IMR-90 (cell line): ENCODE measurements at regions not wholly inside any gene's neighbourhood (a gene's known extent, or its start where the extent isn't known, plus 50 kb on each side); places are given as distances from the start of the nearest gene placed in this dataset.

ENCODE experiments used
- ATAC-seq: fragments of 200-7000 bp; cut with Tn5 transposase; 2 replicates; pipeline ENCODE4 v1.9.1; 2020; ENCODE audit warnings: low read depth, mild to moderate bottlenecking, moderate library complexity
- BruUV-seq: library from RNA; stranded (reverse); fragments of 400-500 nt; replicated peaks from 2 replicates; lab custom pipeline; 2021; lab: Mats Ljungman, UMichigan
- CTCF ChIA-PET: fragments of 300-600 bp; formaldehyde crosslinking; extraction: SDS; loops from one replicate; lab custom pipeline; 2021; ENCODE audit warnings: antibody characterized with exemption; lab: Yijun Ruan, JAX
- POLR2A ChIA-PET: fragments of 300-600 bp; sonication (Branson Sonifier 250); formaldehyde crosslinking; loops from one replicate; lab custom pipeline; 2022; ENCODE audit warnings: antibody characterized with exemption; ENCODE audit not compliant: unreplicated experiment; lab: Charles Lee
- DNase-seq: peaks from one replicate; pipeline ENCODE4 v3.0.0; 2013
- H2AFZ ChIP-seq: replicated peaks from 2 replicates; pipeline ENCODE3; 2013; ENCODE audit warnings: low read length, mild to moderate bottlenecking; ENCODE audit not compliant: poor library complexity
- H2AK5ac ChIP-seq: 2 replicates; pipeline ENCODE4 v1.6.1; 2013; ENCODE audit warnings: low read depth, low read length, inconsistent platforms
- H2AK9ac ChIP-seq: replicated peaks from 2 replicates; pipeline ENCODE3; 2013; ENCODE audit warnings: mild to moderate bottlenecking, low read depth, low read length, moderate library complexity; ENCODE audit not compliant: poor library complexity
- H2BK120ac ChIP-seq: 2 replicates; pipeline ENCODE4 v1.6.1; 2013; ENCODE audit warnings: low read depth, low read length, inconsistent platforms
- H2BK15ac ChIP-seq: 3 replicates; pipeline ENCODE4 v1.6.1; 2013; ENCODE audit warnings: low read depth, low read length, inconsistent platforms
- H2BK20ac ChIP-seq: 2 replicates; pipeline ENCODE4 v1.6.1; 2013; ENCODE audit warnings: low read depth, mild to moderate bottlenecking, inconsistent platforms, low read length, moderate library complexity
- H2BK5ac ChIP-seq: 2 replicates; pipeline ENCODE4 v1.6.1; 2013; ENCODE audit warnings: mild to moderate bottlenecking, low read depth, low read length, inconsistent platforms; ENCODE audit not compliant: poor library complexity, severe bottlenecking
- H3K14ac ChIP-seq: replicated peaks from 2 replicates; pipeline ENCODE4 v1.6.1; 2013; ENCODE audit warnings: low read depth, low read length, inconsistent platforms
- H3K18ac ChIP-seq: 2 replicates; pipeline ENCODE4 v1.6.1; 2013; ENCODE audit warnings: low read depth, low read length, control low read depth
- H3K23ac ChIP-seq: 2 replicates; pipeline ENCODE4 v1.6.1; 2013; ENCODE audit warnings: low read depth, low read length, inconsistent platforms
- H3K27ac ChIP-seq: 2 replicates; pipeline ENCODE4 v1.5.1; 2013; ENCODE audit warnings: mild to moderate bottlenecking, control low read depth, low read length; ENCODE audit not compliant: insufficient read depth
- H3K27me3 ChIP-seq: 2 replicates; pipeline ENCODE4 v1.6.1; 2013; ENCODE audit warnings: low read length; ENCODE audit not compliant: control insufficient read depth, insufficient read depth
- H3K36me3 ChIP-seq: 2 replicates; pipeline ENCODE4 v1.6.1; 2013; ENCODE audit warnings: low read length, mixed read lengths; ENCODE audit not compliant: control insufficient read depth, insufficient read depth
- H3K4ac ChIP-seq: 2 replicates; pipeline ENCODE4 v1.6.1; 2013; ENCODE audit warnings: low read depth, low read length, inconsistent platforms
- H3K4me1 ChIP-seq: 2 replicates; pipeline ENCODE4 v1.6.1; 2013; ENCODE audit warnings: low read length, mixed read lengths; ENCODE audit not compliant: control insufficient read depth, insufficient read depth
- H3K4me2 ChIP-seq: 2 replicates; pipeline ENCODE4 v1.6.1; 2013; ENCODE audit warnings: low read depth, mild to moderate bottlenecking, control low read depth, low read length, moderate library complexity
- H3K4me3 ChIP-seq: 2 replicates; pipeline ENCODE4 v1.5.1; 2013; ENCODE audit warnings: low read depth, mild to moderate bottlenecking, control low read depth, low read length, moderate library complexity; ENCODE audit not compliant: insufficient read depth
- H3K56ac ChIP-seq: 2 replicates; pipeline ENCODE4 v1.6.1; 2013; ENCODE audit warnings: low read length, inconsistent platforms; ENCODE audit not compliant: insufficient read depth; ENCODE audit errors: extremely low read depth
- H3K79me1 ChIP-seq, 2 experiments: 2 replicates each; pipeline ENCODE4 v1.6.1; 2013; ENCODE audit warnings: low read length in 2 of 2, inconsistent platforms in 1 of 2, low read depth in 1 of 2
- H3K9ac ChIP-seq: 2 replicates; pipeline ENCODE4 v1.6.1; 2013; ENCODE audit warnings: low read depth, low read length, control low read depth
- H3K9me1 ChIP-seq: 2 replicates; pipeline ENCODE4 v1.6.1; 2013; ENCODE audit warnings: low read length, inconsistent platforms; ENCODE audit not compliant: insufficient read depth
- H3K9me3 ChIP-seq: 2 replicates; pipeline ENCODE4 v1.6.1; 2013; ENCODE audit warnings: low read length; ENCODE audit not compliant: control insufficient read depth, insufficient read depth
- H4K20me1 ChIP-seq: 2 replicates; pipeline ENCODE4 v1.6.1; 2013; ENCODE audit warnings: low read length, inconsistent platforms; ENCODE audit not compliant: insufficient read depth
- H4K5ac ChIP-seq: 2 replicates; pipeline ENCODE4 v1.6.1; 2013; ENCODE audit warnings: mild to moderate bottlenecking, low read depth, low read length, control low read depth
- H4K8ac ChIP-seq, 2 experiments: 2 replicates each; pipeline ENCODE4 v1.6.1; 2013; ENCODE audit warnings: low read depth in 2 of 2, low read length in 2 of 2, control low read depth in 1 of 2, inconsistent platforms in 1 of 2
- H4K91ac ChIP-seq: 2 replicates; pipeline ENCODE4 v1.6.1; 2013; ENCODE audit warnings: low read depth, low read length, inconsistent platforms; ENCODE audit not compliant: insufficient read depth
- BHLHE40 ChIP-seq: fragments of 150-350 bp; IDR thresholded peaks from 2 replicates; pipeline ENCODE4 v1.6.1; 2016; ENCODE audit warnings: mild to moderate bottlenecking, low read depth, low read length
- CEBPB ChIP-seq: IDR thresholded peaks from 2 replicates; pipeline ENCODE4 v1.6.1; 2012; ENCODE audit warnings: low read depth, low read length, improper control_type of control experiment
- CHD1 ChIP-seq: IDR thresholded peaks from 2 replicates; pipeline ENCODE4 v1.6.1; 2012; ENCODE audit warnings: low read depth, low read length, improper control_type of control experiment
- FOS ChIP-seq: fragments of 150-350 bp; IDR thresholded peaks from 2 replicates; pipeline ENCODE4 v1.6.1; 2016; ENCODE audit warnings: low read depth, low read length
- MAFK ChIP-seq: IDR thresholded peaks from 2 replicates; pipeline ENCODE4 v1.6.1; 2012; ENCODE audit warnings: low read depth, low read length, improper control_type of control experiment
- MXI1 ChIP-seq: IDR thresholded peaks from 2 replicates; pipeline ENCODE4 v1.6.1; 2012; ENCODE audit warnings: low read depth, mild to moderate bottlenecking, low read length, moderate library complexity, borderline replicate concordance
- RAD21 ChIP-seq: IDR thresholded peaks from 2 replicates; pipeline ENCODE4 v1.6.1; 2012; ENCODE audit warnings: low read length, improper control_type of control experiment
- RCOR1 ChIP-seq: IDR thresholded peaks from 2 replicates; pipeline ENCODE4 v1.6.1; 2012; ENCODE audit warnings: mild to moderate bottlenecking, low read length, improper control_type of control experiment; ENCODE audit not compliant: insufficient replicate concordance
- RFX5 ChIP-seq: IDR thresholded peaks from 2 replicates; pipeline ENCODE4 v1.8.0; 2012; ENCODE audit warnings: low read depth, mild to moderate bottlenecking, low read length, moderate library complexity
- SMC3 ChIP-seq: fragments of 150-350 bp; IDR thresholded peaks from 2 replicates; pipeline ENCODE4 v1.6.1; 2016; ENCODE audit warnings: low read depth, mild to moderate bottlenecking, antibody characterized with exemption, low read length, moderate library complexity
- USF2 ChIP-seq: fragments of 150-350 bp; IDR thresholded peaks from 2 replicates; pipeline ENCODE4 v1.6.1; 2017; ENCODE audit warnings: mild to moderate bottlenecking, antibody characterized with exemption, low read length, low read depth
- WGBS, 2 experiments: methylation state at CpG; one replicate each; pipeline versions ENCODE4 v1.1.5 to v1.1.7; 2013; ENCODE audit warnings: missing lambda C conversion rate in 2 of 2; ENCODE audit not compliant: insufficient read length in 1 of 2; ENCODE audit errors: extremely low coverage in 2 of 2; 5-methylcytosine and 5-hydroxymethylcytosine counted together
- dilution Hi-C: fragments of 300-500 bp; cut with HindIII; formaldehyde crosslinking; loops from one replicate; pipeline ENCODE4 v1.14.3; 2018; ENCODE audit warnings: low sequenced_read_pairs; ENCODE audit not compliant: unreplicated experiment
- in situ Hi-C: fragments of 300-500 bp; cut with MboI; formaldehyde crosslinking; loops from 3 replicates; pipeline ENCODE4 v1.14.3; 2019; ENCODE audit warnings: low sequenced_read_pairs, inconsistent platforms, mixed read lengths
- intact Hi-C: fragments of 100-400 bp; cut with micrococcal nuclease; formaldehyde crosslinking; loops from 2 replicates; pipeline ENCODE4 v1.10.0; 2022
- TF ChIP-seq, protein P1 (sequence below): fragments of 150-350 bp; IDR thresholded peaks from 2 replicates; pipeline ENCODE4 v1.6.1; 2016; ENCODE audit warnings: low read depth, mild to moderate bottlenecking, low read length, moderate library complexity, borderline replicate concordance
- TF ChIP-seq, protein P2 (sequence below): conservative IDR thresholded peaks from 2 replicates; pipeline ENCODE4 v1.5.1; 2012; ENCODE audit warnings: mild to moderate bottlenecking, low read depth, low read length, improper control_type of control experiment

DNA sequence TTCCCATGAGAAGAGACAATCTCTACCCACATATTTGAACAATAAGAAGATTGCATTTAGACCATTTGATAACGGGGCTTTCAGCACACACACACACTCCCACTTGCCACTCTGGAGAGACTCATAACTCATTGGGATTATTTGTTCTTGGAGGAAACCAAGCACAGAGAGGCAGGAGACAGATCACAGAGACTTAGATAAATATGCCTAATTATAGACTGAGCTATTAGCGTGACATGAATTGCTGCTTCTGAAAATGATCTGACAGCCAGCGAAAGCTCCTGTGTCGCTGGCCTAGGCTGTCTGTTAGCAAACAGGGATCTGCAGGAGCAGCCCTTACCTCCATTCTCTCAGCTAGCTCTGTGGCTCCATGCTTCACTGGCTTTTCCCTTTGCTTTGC, 111.4 kb downstream of the CCNA1 start:
- Histone ChIP-seq H2AFZ (no peak overlapping the region), H4K8ac (no peak overlapping the region), H3K4me1 (no peaks in the 10 kb centered on the region), H3K27me3 (no peaks in the 10 kb centered on the region), H3K23ac (no peak overlapping the region), H2BK20ac (no peak overlapping the region), H4K20me1 (no peaks in the 10 kb centered on the region), H2AK9ac (no peak overlapping the region), H2AK5ac (no peak overlapping the region), H3K56ac (no peak overlapping the region), H3K9me1 (no peaks in the 10 kb centered on the region), H3K4me2 (no peak overlapping the region), H3K27ac (no peak overlapping the region), H2BK5ac (no peak overlapping the region), H3K18ac (no peak overlapping the region), H3K79me1 (no peaks in the 10 kb centered on the region), H3K4ac (no peak overlapping the region), H4K5ac (no peak overlapping the region), H2BK15ac (no peak overlapping the region), H3K4me3 (no peak overlapping the region), H2BK120ac (no peak overlapping the region), H3K9me3 (no peaks in the 10 kb centered on the region), H3K36me3 (no peaks in the 10 kb centered on the region), H3K9ac (no peak overlapping the region), H4K91ac (no peak overlapping the region), H3K14ac (no peak overlapping the region)
- TF ChIP-seq CHD1 = no peak
- TF ChIP-seq MXI1 = no peak
- no peak for TF ChIP-seq RAD21
- TF ChIP-seq CEBPB = no peak
- TF ChIP-seq, protein P1, sequence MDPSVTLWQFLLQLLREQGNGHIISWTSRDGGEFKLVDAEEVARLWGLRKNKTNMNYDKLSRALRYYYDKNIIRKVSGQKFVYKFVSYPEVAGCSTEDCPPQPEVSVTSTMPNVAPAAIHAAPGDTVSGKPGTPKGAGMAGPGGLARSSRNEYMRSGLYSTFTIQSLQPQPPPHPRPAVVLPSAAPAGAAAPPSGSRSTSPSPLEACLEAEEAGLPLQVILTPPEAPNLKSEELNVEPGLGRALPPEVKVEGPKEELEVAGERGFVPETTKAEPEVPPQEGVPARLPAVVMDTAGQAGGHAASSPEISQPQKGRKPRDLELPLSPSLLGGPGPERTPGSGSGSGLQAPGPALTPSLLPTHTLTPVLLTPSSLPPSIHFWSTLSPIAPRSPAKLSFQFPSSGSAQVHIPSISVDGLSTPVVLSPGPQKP = no peak
- TF ChIP-seq RFX5 = no peak
- TF ChIP-seq FOS = no peak
- no peak for TF ChIP-seq RCOR1
- no peak for TF ChIP-seq USF2
- TF ChIP-seq, protein P2, sequence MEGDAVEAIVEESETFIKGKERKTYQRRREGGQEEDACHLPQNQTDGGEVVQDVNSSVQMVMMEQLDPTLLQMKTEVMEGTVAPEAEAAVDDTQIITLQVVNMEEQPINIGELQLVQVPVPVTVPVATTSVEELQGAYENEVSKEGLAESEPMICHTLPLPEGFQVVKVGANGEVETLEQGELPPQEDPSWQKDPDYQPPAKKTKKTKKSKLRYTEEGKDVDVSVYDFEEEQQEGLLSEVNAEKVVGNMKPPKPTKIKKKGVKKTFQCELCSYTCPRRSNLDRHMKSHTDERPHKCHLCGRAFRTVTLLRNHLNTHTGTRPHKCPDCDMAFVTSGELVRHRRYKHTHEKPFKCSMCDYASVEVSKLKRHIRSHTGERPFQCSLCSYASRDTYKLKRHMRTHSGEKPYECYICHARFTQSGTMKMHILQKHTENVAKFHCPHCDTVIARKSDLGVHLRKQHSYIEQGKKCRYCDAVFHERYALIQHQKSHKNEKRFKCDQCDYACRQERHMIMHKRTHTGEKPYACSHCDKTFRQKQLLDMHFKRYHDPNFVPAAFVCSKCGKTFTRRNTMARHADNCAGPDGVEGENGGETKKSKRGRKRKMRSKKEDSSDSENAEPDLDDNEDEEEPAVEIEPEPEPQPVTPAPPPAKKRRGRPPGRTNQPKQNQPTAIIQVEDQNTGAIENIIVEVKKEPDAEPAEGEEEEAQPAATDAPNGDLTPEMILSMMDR = no peak
- no peak for TF ChIP-seq MAFK
- TF ChIP-seq BHLHE40 = no peak
- TF ChIP-seq SMC3 = no peak
- no TSS peak for BruUV-seq
- DNase-seq (no peak), ATAC-seq (no peak)
- intact Hi-C loops (no loop called here), in situ Hi-C loops (no loop called here), dilution Hi-C loops (no loop called here)
- ChIA-PET POLR2A (no interaction called here), CTCF (no interaction called here)
- 20% methylated on average over 1 of the region's 4 CpGs; no CpG with 5 or more reads in 1 of the 2 experiments for WGBS, 2 experiments
